NCI-H1092 (cell line): ENCODE measurements at regions not wholly inside any gene's neighbourhood (a gene's known extent, or its start where the extent isn't known, plus 50 kb on each side); places are given as distances from the start of the nearest gene placed in this dataset.

Experiments used
- DNase-seq: peaks from one replicate; lab custom pipeline; 2025; lab: John Stamatoyannopoulos, UW

DNA sequence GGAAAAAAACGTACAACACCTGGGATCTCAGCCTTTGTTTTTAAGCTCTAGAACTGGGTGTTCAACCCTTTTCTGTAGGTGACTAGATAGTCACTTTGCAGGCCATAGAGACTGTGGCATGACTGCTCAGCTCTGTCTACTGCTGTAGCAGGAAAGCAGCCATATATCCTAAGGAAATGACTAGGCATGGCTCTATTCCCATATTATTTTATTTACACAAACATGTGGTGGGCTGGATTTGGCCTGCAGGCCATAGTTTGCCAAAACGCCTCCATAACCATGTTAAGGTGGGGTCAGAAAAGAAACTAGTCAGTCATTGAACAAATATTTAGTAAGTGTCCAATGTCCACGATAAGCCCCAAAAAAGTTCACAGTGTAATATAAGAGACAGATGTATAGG is 452.5 kb downstream of the MCTP2 start:
- no peak for DNase-seq

DNA sequence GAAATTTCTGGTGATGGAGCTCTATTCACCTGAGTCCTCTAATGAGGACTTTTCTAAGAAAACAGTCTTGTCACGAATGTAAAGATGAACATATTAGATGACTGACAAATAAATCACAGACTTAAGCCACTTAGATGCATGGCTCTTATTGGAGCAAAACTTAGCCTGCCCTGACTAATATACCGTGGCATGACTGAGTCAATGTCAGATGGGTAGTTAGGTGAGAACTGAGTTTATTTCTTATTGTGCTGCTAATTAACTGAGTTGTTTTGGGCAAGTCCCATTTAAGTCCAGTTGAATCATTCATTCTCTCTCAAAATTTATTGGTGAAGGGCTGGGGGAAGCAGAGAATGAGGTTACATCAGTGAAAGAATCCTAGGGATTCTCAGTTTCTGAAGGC is 459.8 kb downstream of the MCTP2 start:
- no peak for DNase-seq

DNA sequence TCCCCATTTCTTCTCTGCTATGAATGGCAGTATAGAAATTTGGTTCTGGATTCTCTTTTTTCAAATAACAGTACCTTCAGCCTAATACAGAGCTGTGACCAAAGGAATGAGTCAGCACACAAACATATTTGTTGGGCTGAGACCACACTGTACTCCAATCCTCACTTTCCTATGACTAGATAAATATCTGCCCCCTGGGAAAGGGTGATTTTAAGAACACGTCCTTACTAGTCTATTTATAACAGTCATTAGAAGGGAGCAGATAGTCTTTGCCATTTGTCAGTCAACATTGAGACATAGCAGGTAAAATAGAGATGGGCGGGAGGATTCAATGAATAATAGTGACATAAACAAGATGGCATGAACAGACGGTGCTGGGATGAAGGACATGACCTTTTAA is 461.3 kb downstream of the MCTP2 start:
- DNase-seq: no peak

DNA sequence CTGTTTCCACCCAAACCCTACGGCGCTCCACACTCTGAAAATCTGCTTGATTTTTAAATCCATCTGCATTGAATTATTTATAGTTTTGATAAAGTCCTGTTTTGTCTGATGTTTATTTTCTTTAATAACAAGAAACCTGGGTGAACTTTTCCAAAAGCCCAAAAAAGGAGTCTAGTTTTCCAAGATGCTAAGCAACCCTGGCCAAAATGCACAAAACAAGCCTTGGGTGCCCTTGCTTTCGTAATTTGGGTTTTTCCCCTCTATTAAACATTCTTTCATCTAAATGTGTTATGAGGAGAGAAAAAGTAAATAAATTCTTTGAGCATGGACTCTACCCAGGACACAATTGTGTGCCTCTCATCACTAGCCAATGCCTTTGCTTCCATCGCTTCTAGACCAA is 468.9 kb downstream of the MCTP2 start:
- no peak for DNase-seq

DNA sequence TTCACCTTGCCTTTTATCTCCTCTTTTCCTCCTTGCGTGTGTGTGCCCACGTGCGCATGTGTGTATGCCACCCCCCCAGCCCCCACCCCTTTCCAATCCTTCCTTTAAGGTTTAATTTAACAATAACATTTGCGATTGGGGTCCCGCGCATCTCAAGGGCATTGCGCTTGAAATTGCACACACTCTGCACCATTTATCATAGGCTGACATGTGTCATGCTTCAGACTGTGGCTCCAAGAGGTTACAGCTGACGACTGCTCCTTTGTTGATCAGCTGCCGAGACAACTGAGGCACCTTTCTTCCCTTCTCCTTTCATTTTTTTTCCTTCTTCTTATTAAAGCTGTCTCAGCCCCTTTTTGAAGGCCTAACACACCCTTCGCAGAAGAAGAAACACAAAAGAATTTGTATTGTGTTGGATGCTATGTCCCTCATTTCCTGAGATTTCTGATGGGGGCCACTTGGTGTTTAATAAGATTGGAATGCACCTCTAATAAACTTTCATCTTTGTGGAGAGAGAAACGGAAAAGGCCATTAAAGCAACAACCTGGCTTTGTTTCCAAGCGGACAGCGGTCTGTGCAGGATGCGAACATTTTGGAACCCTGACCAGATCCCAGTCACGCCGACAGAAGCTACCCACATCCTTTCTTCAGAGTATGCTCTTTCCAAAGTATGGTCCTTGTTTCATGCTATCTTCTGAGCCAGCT is 470.1 kb downstream of the MCTP2 start:
- no peak for DNase-seq

DNA sequence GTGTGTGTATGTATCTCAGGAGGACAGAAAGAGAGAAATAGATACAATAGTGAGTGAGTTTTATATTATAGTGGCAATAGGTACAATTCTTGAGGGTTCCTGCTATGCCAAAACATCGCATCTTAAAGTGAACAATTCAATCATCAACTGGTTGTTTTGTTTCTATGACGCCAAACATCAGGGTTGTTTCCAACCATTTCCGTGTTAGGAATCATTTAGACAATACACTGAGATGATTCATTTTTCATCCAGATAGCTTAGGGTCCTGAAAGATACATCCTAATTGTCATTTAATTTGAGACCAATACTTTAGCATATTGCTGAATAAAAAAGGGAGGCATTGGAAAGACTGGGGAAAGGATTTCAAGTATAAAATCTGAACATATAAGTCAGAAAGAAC is 472.2 kb downstream of the MCTP2 start:
- no peak for DNase-seq

DNA sequence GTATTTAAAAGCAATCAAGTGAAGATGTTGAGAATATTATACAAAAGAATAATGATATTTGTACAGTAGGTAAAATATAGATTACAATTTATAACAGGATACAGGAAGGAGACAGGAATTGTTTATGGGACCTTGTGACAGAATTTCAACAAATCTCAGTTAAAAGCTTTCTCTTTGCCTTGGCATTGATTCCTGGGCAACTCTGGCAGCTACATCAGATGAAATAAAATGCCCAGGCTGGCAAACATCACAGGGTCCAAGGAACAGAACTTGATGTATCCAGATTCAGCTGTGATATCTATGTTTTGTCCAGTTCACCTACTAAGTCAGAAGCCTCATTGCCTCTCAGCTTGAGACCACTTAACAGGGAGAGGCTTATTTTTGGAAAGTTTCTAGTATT is 473.1 kb downstream of the MCTP2 start:
- DNase-seq: no peak

DNA sequence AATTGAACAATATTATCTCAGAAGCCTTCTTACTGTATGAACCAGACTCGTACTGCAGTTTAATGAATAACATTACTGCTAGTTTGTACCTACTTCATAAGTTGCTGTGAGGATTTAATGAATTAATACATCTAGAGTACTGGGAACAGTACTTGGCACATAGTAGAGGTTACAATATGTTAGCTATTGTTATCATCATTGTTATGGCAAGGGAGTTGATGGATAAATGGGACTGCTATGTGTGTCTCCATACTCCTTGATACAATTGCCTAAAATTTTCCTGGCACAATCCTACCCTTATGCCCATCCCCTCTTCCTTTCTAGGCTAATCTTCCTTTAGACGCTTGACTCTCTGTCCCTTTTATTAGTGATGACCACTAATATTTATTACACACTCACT is 473.6 kb downstream of the MCTP2 start:
- DNase-seq: no peak

DNA sequence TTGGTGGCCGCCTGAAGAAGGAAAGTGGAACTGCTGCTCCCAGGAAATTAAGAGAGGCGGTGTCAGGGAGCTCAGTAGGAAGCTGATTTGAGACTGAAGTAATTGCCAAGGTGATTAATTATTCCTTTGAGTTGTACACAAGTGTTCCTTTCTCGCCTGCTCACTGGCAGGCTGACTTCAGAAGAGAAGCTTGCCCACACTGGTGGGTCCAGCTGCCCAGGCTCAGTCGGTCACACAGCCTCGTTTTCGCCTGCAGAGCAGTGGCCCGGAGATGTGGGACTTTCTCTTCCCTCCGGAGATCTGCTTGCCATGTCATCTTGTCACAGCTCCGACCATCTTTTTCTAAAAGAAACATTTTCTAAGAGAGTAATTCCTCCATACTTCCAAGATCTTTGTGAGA is 478.0 kb downstream of the MCTP2 start:
- DNase-seq: no peak

DNA sequence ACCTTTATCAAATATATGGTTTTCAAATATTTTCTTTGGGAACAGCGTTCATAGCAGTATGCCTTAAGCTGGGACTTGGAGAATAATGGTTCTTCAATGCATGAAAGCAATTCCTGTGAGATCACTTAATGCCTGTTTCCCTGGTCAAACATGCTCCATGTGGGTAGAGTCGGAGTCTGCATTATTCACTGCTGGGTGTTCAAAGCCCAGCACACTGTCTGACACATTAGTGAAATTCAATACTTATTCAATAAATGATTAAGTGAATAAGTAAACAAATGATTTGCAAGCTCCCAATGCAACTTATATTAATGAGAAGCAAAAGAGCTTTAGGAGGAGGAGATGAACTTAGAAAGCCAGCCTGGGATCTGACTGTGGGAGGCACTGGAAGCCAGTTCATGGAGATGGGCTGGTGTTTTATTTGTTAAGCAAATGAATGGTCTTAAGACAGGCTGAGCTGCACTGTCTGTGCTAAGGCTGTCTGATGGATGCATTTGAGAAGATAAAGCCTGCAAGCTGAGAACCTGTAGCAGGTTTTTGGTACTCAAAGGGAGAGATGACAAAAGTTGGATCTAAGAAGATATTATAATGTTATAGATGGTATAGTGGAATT is 490.8 kb downstream of the MCTP2 start:
- no peak for DNase-seq

DNA sequence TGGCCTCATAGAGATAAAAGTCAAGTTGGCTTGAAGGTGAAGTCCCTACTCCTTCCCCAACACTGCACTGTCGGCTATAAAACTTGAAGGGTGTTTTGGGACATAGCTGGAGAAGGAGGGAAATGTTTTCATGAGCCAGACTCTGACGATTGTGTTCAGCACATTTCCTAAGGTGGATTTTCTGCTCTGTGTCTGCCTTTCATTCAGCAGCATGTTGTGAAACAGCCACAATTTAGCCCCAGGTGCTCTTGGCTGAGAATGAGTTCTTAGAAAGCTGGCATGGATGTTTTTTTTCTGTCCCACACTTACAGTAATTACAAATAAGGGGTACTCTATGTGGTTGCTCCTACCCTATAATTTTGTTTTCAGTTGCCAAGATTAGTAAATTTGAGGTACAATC is 492.4 kb downstream of the MCTP2 start:
- no peak for DNase-seq

DNA sequence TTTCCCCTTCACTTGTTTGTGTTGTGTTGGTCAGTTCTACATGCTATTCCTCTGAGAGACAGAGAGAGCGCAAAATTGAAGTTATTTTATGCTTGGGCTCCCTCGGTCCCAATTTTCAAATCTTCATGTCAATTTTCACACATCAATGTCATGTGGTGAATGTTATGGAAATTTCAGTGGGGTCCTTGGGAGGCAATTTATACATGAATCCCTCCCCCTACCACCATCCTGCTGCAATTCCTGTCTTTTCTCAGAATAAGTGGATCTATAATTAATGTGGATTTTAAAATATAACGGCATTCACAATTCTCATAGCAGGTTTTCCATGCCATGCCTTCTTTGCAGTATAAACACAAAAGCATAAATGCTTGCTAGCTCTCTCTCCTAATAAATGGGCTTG is 499.9 kb downstream of the MCTP2 start:
- DNase-seq: no peak

DNA sequence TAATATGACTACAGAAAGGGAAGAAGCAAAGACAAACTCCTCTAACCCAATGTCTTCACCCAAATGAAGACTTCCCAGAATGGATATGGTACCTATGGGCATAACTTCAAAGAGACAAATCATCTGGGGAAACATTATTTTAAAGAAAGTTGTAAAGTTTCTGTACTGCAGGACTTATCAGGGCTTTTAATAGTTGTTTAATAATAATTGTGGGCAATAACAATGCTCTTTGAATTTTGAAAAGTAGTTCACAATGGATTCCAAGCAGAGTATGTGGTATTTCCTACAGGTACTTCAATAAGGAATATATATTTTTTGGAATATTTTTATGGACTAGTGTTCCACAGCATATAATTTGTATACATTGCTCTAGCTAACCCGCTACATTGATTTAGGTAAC is 503.1 kb downstream of the MCTP2 start:
- no peak for DNase-seq

DNA sequence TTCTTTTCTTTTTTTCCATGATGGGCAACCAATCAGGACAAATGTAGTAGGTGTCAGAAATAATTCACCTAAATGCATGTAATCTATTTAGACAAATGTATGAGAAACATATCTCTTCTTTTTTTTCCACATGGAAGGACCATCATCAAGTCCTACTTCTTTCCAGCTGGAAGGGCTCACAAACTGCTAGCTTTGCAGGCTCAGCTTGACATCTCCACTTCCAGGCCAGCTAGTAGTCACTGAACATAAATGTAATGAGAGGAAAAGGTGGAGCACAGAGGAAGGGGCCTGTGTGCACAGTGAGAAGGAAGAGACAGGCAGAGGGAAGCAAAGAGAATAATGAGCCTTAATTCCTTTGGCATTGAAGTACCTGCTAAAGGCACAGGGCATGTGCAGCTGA is 504.9 kb downstream of the MCTP2 start:
- no peak for DNase-seq

DNA sequence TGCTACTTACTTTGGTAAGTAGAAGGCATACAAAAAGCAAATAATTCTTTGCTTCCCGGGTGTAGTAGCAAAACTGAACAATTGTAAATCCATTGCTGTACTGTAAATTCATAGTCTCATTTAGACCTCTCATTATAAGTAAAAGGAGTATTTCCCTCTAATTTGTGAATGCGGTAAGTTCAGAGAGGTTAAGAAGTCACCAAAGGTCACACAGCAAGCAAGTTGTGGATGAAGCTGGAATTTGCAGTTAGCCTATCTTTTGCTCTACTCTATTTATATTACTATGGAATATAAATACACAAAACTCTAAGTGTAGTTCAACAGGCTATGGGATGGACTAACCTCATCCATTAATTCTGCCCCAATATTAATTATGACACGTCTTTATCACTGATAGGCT is 508.3 kb downstream of the MCTP2 start:
- DNase-seq: no peak

DNA sequence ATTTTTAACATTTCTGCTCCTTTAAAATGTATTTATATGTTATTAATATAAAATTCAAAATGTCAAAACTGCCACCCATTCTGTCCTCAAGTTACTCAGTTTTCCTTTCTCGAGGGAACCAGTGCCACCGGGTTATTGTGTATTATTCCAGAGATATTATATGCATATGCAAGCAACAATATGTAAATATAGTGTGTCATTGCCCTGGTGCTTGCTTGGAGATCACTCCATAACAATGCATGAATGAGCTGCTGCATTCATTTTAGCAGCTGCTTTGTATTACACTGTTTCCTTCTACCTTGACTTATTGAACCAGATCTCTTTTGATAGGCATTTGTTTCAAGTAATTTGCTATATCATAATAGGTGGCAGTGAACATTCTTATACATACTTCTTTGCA is 509.1 kb downstream of the MCTP2 start:
- no peak for DNase-seq

DNA sequence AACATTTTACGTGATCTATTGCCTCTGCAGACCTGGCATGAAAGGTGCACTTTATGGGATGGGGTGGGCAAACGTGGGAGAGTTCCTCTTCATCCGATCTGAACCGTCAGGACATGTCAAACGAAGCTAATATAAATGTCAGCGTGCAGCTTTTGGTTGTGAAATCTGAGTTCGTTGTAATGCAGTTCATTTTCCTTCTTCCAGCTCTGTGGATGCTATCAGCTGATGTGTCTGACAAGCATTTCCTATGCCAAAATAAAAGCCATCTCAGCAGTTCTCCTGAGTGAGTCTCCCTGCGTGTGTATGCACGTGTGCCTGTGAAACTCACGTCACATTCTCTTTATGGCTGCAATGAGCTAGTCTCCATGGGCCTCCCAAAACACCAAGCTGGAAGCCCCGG is 512.3 kb downstream of the MCTP2 start:
- no peak for DNase-seq

DNA sequence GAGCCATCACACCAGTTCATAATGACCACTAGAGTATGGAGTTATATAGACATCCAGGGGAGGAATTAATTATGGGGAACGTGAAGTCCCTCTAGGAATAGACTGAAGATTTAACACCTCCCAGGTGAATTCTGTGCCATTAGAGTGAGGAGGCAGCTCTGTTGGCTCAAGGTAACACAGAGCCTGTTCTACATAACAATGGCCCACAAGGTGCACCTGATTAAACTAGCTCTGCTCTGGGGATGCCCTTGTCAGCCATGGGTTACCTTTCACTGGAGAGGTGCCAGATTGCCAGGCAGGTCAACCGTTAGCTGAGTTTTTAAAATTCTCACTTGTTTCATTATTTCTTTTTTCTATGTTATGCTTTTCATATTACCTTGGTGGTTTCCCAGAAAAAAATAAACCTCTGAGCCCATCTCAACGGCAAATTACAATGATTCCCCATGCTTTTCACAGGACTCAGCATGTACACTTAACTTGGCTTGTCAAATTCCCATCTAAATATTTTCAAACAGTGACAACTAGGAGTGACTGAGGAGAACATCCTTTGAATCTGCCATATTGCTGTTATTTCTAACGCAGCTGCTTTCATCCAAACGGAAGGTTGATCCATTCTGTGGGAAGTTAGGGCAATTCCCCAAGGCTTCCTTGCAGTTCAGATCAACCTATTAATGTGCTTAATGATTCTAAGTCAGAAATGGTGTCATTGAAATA is 512.9 kb downstream of the MCTP2 start:
- no peak for DNase-seq

DNA sequence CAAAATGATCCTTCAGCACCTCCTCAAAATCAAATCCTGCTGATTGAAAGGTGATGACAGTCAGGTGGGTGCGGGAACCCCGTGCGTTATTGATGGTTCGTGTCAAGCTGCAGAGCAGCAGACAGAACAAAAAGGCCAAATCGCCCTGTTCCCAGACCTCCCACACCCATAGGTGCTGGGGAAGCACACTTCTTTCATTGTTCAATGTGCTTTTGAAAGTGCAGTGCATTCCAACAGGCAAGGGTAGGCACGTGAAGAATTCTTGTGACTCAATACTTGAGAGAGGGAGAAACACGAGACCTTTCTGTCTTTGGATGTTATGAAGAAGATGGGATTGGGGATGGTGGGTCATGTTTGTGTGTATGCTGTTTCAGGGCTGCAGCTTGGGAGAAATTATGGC is 514.0 kb downstream of the MCTP2 start:
- no peak for DNase-seq

DNA sequence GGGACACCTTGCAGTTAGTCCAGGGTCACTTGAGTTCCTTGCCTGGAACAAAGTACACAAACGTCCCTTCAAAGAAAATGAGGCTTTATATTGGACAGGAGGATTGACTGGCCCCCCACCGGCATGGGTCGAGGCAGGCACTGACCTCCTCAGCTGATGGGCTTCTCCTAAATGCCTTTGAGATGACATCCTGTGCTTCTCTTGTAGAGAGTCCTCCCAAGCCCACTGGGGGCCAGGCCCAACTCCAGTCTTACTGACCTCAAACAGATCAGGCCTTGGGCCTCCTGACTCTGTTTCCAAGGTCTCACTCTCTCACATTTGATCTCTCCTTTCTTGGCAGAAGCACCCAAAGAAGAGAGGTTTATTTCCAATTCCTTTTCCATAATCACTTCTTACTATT is 516.1 kb downstream of the MCTP2 start:
- no peak for DNase-seq

DNA sequence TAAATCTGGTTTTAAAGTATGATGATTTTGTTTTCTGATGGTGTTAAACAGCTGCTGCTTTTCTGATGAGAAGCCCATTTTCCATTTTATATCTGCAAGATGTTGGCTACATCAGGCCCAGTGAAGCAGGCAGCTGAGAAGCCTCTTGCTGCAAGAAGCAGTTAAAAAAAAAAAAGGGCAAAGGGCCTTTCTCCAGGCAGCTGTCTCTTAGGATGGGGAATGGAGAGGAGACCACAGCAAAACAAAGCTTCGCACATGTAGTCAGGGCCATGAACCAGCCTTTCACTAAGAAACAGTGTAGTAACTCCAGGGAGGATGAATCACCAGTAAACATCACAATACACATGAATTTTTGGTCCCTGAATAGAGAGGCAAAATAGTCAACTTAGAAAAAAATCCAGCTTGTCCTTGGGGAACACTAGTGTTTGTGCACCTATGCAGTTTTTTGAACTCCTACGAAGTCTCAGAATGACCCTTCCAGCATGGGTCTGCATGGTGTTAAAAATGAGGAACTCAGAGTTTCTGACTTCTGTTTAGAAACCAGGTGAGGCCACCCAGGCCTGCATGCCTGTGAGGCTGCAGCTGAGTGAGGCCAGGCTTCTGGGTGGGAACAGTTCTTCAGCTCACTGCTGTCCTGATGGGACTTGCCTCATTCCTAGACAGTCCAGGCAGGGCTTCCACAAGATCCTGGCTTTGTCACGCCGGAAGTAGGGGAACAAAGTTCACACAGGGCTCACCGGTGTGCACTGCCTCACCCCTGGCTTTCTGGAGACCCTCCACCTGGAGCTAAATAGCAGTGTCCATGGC is 518.7 kb downstream of the MCTP2 start:
- DNase-seq: no peak

DNA sequence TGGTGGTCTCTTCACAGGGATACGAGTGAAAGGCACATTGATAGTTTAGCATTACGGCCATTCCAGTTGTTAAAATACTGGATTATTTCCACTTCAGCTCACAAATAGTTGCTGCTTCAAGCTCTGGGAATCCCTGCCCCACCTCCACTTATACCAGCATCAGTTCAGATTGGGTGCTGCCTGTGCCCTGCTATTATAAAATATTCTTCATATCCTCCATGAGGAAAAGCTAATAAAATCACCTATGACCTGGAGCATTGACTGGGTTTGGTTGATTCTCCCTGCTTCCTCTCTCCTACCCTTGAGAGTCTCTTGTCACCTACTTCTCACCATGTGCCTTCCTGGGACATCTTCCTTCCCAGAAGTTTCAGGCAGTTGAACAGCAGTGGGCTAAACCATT is 529.0 kb downstream of the MCTP2 start:
- no peak for DNase-seq

DNA sequence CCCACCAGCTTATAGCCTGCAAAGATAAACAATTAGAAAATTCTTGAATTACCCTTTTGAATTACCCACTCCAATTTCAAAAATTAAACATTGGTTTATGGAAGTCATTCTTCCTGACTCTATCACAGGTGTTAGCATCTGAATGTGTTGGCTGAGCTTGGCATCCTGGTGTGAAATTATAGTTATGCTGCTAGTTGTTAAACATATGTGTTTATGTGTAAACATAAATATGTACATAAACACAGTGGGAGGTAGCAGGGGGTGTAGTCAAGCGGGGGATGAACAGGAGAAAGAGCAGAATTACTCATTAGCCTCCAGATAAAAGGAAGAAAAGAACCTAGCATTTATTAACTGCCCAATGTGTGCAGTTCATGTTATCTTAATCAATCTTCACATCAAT is 530.2 kb downstream of the MCTP2 start:
- no peak for DNase-seq
